Naive B cell (primary cell): ENCODE measurements at regions not wholly inside any gene's neighbourhood (a gene's known extent, or its start where the extent isn't known, plus 50 kb on each side); places are given as distances from the start of the nearest gene placed in this dataset.
"Not testable (repeated sequence)": the region's sequence is repeated elsewhere in the genome, so short reads cannot be mapped to it uniquely, and the experiment has no call there.

Experiments
- ATAC-seq, 2 donors: fragments of 150-1000 bp; cut with Tn5 transposase; 2 replicates each; pipeline ENCODE4 v1.10.0; 2021; ENCODE audit warnings: low read depth in 2 of 2, mild to moderate bottlenecking in 2 of 2, moderate library complexity in 2 of 2
- DNase-seq: peaks from one replicate; pipeline ENCODE4 v3.0.0; 2022
- H3K27ac Mint-ChIP-seq, 6 donors: one replicate each; pipeline ENCODE4 v1.8.0; 2020 to 2022; ENCODE audit warnings: mild to moderate bottlenecking in 6 of 6, mixed read lengths in 6 of 6, moderate library complexity in 5 of 6, inconsistent platforms in 2 of 6
- H3K27me3 Mint-ChIP-seq, 3 donors: one replicate each; pipeline ENCODE4 v1.8.0; 2021 to 2022; ENCODE audit warnings: mixed read lengths in 3 of 3, mild to moderate bottlenecking in 1 of 3
- H3K36me3 Mint-ChIP-seq, 2 donors: one replicate each; pipeline ENCODE4 v1.8.0; 2020 to 2022; ENCODE audit warnings: mixed read lengths in 2 of 2, inconsistent platforms in 1 of 2, mild to moderate bottlenecking in 1 of 2
- H3K4me1 Mint-ChIP-seq, 3 donors: one replicate each; pipeline ENCODE4 v1.8.0; 2020 to 2022; ENCODE audit warnings: mixed read lengths in 3 of 3, inconsistent platforms in 1 of 3, mild to moderate bottlenecking in 1 of 3, moderate library complexity in 1 of 3
- H3K4me3 Mint-ChIP-seq, 8 donors: one replicate each; pipeline ENCODE4 v1.8.0; 2020 to 2022; ENCODE audit warnings: mild to moderate bottlenecking in 8 of 8, mixed read lengths in 8 of 8, moderate library complexity in 8 of 8, inconsistent platforms in 2 of 8
- H3K9me3 Mint-ChIP-seq, 7 donors: one replicate each; pipeline ENCODE4 v1.8.0; 2020 to 2022; ENCODE audit warnings: mixed read lengths in 7 of 7, mild to moderate bottlenecking in 5 of 7, inconsistent platforms in 2 of 7, moderate library complexity in 1 of 7

- H3K36me3 Mint-ChIP-seq: no peaks in the 10 kb centered on the region
- no peak for ATAC-seq
These were observed 290.7 kb upstream of the FOLH1 start for GRCh38 chr11:49499117-49499516.

GRCh38 chr11:49505231-49505630 lies 296.8 kb upstream of the FOLH1 start:
- H3K4me1 Mint-ChIP-seq: no peaks in the 10 kb centered on the region
- no peak for DNase-seq
- no peaks in the 10 kb centered on the region for H3K27me3 Mint-ChIP-seq
- no peak overlapping the region for H3K4me3 Mint-ChIP-seq
- peaks cover 4 to 24% (median 7%) of the 10 kb centered on the region in 7 donors for H3K9me3 Mint-ChIP-seq
- ATAC-seq: no peak
- no peaks in the 10 kb centered on the region for H3K36me3 Mint-ChIP-seq
- no peak overlapping the region for H3K27ac Mint-ChIP-seq

More at GRCh38 chr11:49499117-49499516, 290.7 kb upstream of the FOLH1 start:
- Mint-ChIP-seq H3K9me3 (peaks cover 3 to 13% (median 4%) of the 10 kb centered on the region in 7 donors), H3K27ac (no peak overlapping the region), H3K27me3 (no peaks in the 10 kb centered on the region), H3K4me1 (no peaks in the 10 kb centered on the region), H3K4me3 (no peak overlapping the region)
- no peak for DNase-seq

- H3K4me3 Mint-ChIP-seq, DNase-seq, H3K27me3 Mint-ChIP-seq, H3K9me3 Mint-ChIP-seq, H3K27ac Mint-ChIP-seq, H3K36me3 Mint-ChIP-seq, H3K4me1 Mint-ChIP-seq: not testable (repeated sequence)
- ATAC-seq: peak in 1 of 2 donors; percentile 28
These were observed 317.9 kb upstream of the FOLH1 start for GRCh38 chr11:49526240-49526829.

GRCh38 chr11:49533204-49533603 lies 324.8 kb upstream of the FOLH1 start:
- Mint-ChIP-seq H3K4me3 (no peak overlapping the region), H3K36me3 (no peaks in the 10 kb centered on the region), H3K27me3 (peaks cover 0 to 4% (median 0%) of the 10 kb centered on the region in 3 donors), H3K4me1 (no peaks in the 10 kb centered on the region), H3K9me3 (peaks cover 0 to 16% (median 5%) of the 10 kb centered on the region in 7 donors), H3K27ac (no peak overlapping the region)
- ATAC-seq: no peak
- no peak for DNase-seq

GRCh38 chr11:49538927-49539326 lies 330.5 kb upstream of the FOLH1 start:
- peaks cover 0 to 16% (median 5%) of the 10 kb centered on the region in 7 donors for H3K9me3 Mint-ChIP-seq
- H3K27ac Mint-ChIP-seq, H3K36me3 Mint-ChIP-seq, ATAC-seq, H3K4me1 Mint-ChIP-seq, DNase-seq, H3K27me3 Mint-ChIP-seq, H3K4me3 Mint-ChIP-seq: not testable (repeated sequence)

GRCh38 chr11:49558261-49558847 lies 350.0 kb upstream of the FOLH1 start:
- Mint-ChIP-seq H3K27me3 (peaks cover 0 to 48% (median 20%) of the 10 kb centered on the region in 3 donors), H3K9me3 (peaks cover 0 to 15% (median 5%) of the 10 kb centered on the region in 7 donors), H3K4me3 (peak overlapping the region in 1 of 8 donors; percentile 19)
- H3K4me1 Mint-ChIP-seq, H3K27ac Mint-ChIP-seq, ATAC-seq, DNase-seq, H3K36me3 Mint-ChIP-seq: not testable (repeated sequence)

GRCh38 chr11:49560593-49560992 lies 352.2 kb upstream of the FOLH1 start:
- H3K4me3 Mint-ChIP-seq, H3K36me3 Mint-ChIP-seq, DNase-seq, H3K4me1 Mint-ChIP-seq, H3K27ac Mint-ChIP-seq, ATAC-seq: not testable (repeated sequence)
- Mint-ChIP-seq H3K27me3 (peaks cover 0 to 48% (median 20%) of the 10 kb centered on the region in 3 donors), H3K9me3 (peaks cover 0 to 15% (median 5%) of the 10 kb centered on the region in 7 donors)

- peaks cover 0 to 15% (median 7%) of the 10 kb centered on the region in 7 donors for H3K9me3 Mint-ChIP-seq
- not testable (repeated sequence) for DNase-seq, H3K27ac Mint-ChIP-seq, H3K4me3 Mint-ChIP-seq, H3K36me3 Mint-ChIP-seq, H3K4me1 Mint-ChIP-seq, ATAC-seq
- H3K27me3 Mint-ChIP-seq: peaks cover 0 to 48% (median 20%) of the 10 kb centered on the region in 3 donors
These were observed 353.0 kb upstream of the FOLH1 start for GRCh38 chr11:49561240-49561880.

GRCh38 chr11:49562262-49562661 lies 353.9 kb upstream of the FOLH1 start:
- not testable (repeated sequence) for ATAC-seq, H3K4me1 Mint-ChIP-seq, H3K4me3 Mint-ChIP-seq, H3K27ac Mint-ChIP-seq, DNase-seq, H3K36me3 Mint-ChIP-seq
- H3K9me3 Mint-ChIP-seq: peaks cover 0 to 15% (median 5%) of the 10 kb centered on the region in 7 donors
- H3K27me3 Mint-ChIP-seq: peaks cover 0 to 44% (median 17%) of the 10 kb centered on the region in 3 donors

- ATAC-seq, DNase-seq, H3K4me1 Mint-ChIP-seq, H3K4me3 Mint-ChIP-seq, H3K36me3 Mint-ChIP-seq, H3K27me3 Mint-ChIP-seq, H3K27ac Mint-ChIP-seq, H3K9me3 Mint-ChIP-seq: not testable (repeated sequence)
These were observed 371.1 kb upstream of the FOLH1 start for GRCh38 chr11:49579492-49579891.

- ATAC-seq, H3K27me3 Mint-ChIP-seq, H3K9me3 Mint-ChIP-seq, H3K36me3 Mint-ChIP-seq, H3K27ac Mint-ChIP-seq, H3K4me1 Mint-ChIP-seq, H3K4me3 Mint-ChIP-seq, DNase-seq: not testable (repeated sequence)
These were observed 366.7 kb upstream of the OR4C13 start for GRCh38 chr11:49585495-49585894.

- not testable (repeated sequence) for H3K27me3 Mint-ChIP-seq, H3K9me3 Mint-ChIP-seq, H3K27ac Mint-ChIP-seq, H3K4me3 Mint-ChIP-seq, DNase-seq, ATAC-seq, H3K4me1 Mint-ChIP-seq, H3K36me3 Mint-ChIP-seq
These were observed 343.3 kb upstream of the OR4C13 start for GRCh38 chr11:49608892-49609291.

GRCh38 chr11:49623872-49624271 lies 328.3 kb upstream of the OR4C13 start:
- not testable (repeated sequence) for H3K9me3 Mint-ChIP-seq, DNase-seq, H3K4me3 Mint-ChIP-seq, H3K27me3 Mint-ChIP-seq, H3K27ac Mint-ChIP-seq, H3K4me1 Mint-ChIP-seq, ATAC-seq, H3K36me3 Mint-ChIP-seq

- not testable (repeated sequence) for ATAC-seq, H3K27me3 Mint-ChIP-seq, H3K4me3 Mint-ChIP-seq, H3K9me3 Mint-ChIP-seq, H3K4me1 Mint-ChIP-seq, H3K27ac Mint-ChIP-seq, DNase-seq, H3K36me3 Mint-ChIP-seq
These were observed 281.5 kb upstream of the OR4C13 start for GRCh38 chr11:49670705-49671104.
